ENCODE measurements at regions not wholly inside any gene's neighbourhood (a gene's known extent, or its start where the extent isn't known, plus 50 kb on each side); places are given as distances from the start of the nearest gene placed in this dataset. TPM values are rescaled to one million over a fixed set of nuclear protein-coding genes. Genes with fewer than 3 reads are reported as not detected.

Small RNA genes lying in the stretch of these regions (small RNA-seq; reads per million reads assigned to genes)
- not detected for gene AC004866.1 (ENCODE audit: insufficient read depth)
